KMS-11 (cell line): ENCODE measurements at regions not wholly inside any gene's neighbourhood (a gene's known extent, or its start where the extent isn't known, plus 50 kb on each side); places are given as distances from the start of the nearest gene placed in this dataset.
A peak's percentile ranks its signal among the peaks of the same experiment; 100 is the strongest.

Experiments
- H2AFZ ChIP-seq: fragments of 200-600 bp; sonication (generic); 2 replicates; pipeline ENCODE4 v1.6.1; 2016; ENCODE audit warnings: antibody characterized with exemption, mixed run types, low read depth
- H3K27ac ChIP-seq: fragments of 200-600 bp; sonication (generic); 2 replicates; pipeline ENCODE4 v1.6.1; 2016; ENCODE audit warnings: mild to moderate bottlenecking, mixed run types
- H3K27me3 ChIP-seq: fragments of 200-600 bp; sonication (generic); 2 replicates; pipeline ENCODE4 v1.6.1; 2017; ENCODE audit warnings: mild to moderate bottlenecking, low read depth, mixed run types, moderate library complexity; ENCODE audit not compliant: insufficient read depth
- H3K36me3 ChIP-seq: fragments of 200-600 bp; sonication (generic); 2 replicates; pipeline ENCODE4 v1.6.1; 2017; ENCODE audit warnings: mild to moderate bottlenecking, mixed run types; ENCODE audit not compliant: insufficient read depth
- H3K4me1 ChIP-seq: fragments of 200-600 bp; sonication (generic); 2 replicates; pipeline ENCODE4 v1.6.1; 2016; ENCODE audit warnings: mild to moderate bottlenecking, low read depth, mixed run types; ENCODE audit not compliant: poor library complexity, severe bottlenecking
- H3K4me2 ChIP-seq: fragments of 200-600 bp; sonication (generic); 2 replicates; pipeline ENCODE4 v1.7.0; 2016; ENCODE audit warnings: mild to moderate bottlenecking, mixed run types
- H3K4me3 ChIP-seq: fragments of 200-600 bp; sonication (generic); IDR thresholded peaks from 2 replicates; pipeline ENCODE4 v1.6.1; 2017; ENCODE audit warnings: low read depth, low read length, mixed read lengths; ENCODE audit not compliant: insufficient read depth
- H3K79me2 ChIP-seq: fragments of 200-600 bp; sonication (generic); 2 replicates; pipeline ENCODE4 v1.6.1; 2016; ENCODE audit warnings: low read depth, mixed run types; ENCODE audit not compliant: insufficient read depth
- H3K9ac ChIP-seq: fragments of 200-600 bp; sonication (generic); 2 replicates; pipeline ENCODE4 v1.6.1; 2016; ENCODE audit warnings: mild to moderate bottlenecking, mixed run types
- H4K20me1 ChIP-seq: fragments of 200-600 bp; sonication (generic); 2 replicates; pipeline ENCODE4 v1.6.1; 2016; ENCODE audit warnings: mild to moderate bottlenecking, mixed run types; ENCODE audit not compliant: insufficient read depth
- CTCF ChIP-seq: fragments of 200-600 bp; sonication (generic); conservative IDR thresholded peaks from 2 replicates; pipeline ENCODE4 v1.6.1; 2017; ENCODE audit warnings: low read depth, mild to moderate bottlenecking, antibody characterized with exemption, low read length, moderate library complexity, mixed read lengths

DNA sequence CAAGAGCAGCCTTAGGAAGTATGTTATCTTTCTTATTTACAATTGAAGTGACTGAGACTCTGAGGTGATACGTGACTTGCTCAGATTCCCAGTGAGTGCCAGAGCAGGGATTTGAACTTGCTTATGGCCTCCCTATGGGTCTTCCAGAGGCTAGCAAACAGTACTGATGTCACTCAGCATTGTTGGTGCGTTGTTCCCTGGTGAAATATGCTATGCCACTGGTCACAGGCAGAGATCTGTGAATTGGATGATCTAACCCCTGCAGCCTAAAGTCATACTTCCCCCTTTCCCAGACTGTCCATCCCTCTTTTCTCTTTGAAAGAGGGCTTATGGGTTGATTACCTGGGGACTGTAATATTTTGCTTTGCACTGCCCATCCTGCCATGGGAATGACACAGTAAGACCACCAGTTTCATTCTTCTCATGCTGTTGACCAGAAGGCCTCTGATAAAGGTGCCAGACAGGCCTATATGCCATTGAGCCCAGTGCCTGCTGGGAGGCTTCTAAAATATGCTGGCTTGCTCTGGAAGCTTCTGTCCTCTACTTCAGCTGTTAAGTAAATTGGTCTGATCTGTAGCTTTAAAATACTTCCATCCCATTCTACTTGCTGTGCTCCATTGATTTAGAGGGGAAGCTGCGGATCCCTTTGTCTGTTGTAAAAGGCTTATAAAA is 152.2 kb upstream of the E2F8 start:
- no peaks in the 10 kb centered on the region for H4K20me1 ChIP-seq
- no peak for TF ChIP-seq CTCF
- no peak overlapping the region for H3K9ac ChIP-seq
- peaks cover 42% of the 10 kb centered on the region for H3K4me1 ChIP-seq
- H3K27me3 ChIP-seq = no peaks in the 10 kb centered on the region
- no peak overlapping the region for H2AFZ ChIP-seq
- no peak overlapping the region for H3K4me3 ChIP-seq
- H3K4me2 ChIP-seq = peak overlapping the region; percentile 10; the same call in 1 of the 2 replicates
- H3K79me2 ChIP-seq = no peaks in the 10 kb centered on the region
- H3K36me3 ChIP-seq = no peaks in the 10 kb centered on the region
- H3K27ac ChIP-seq = no peak overlapping the region

- H3K27ac ChIP-seq = no peak overlapping the region
- TF ChIP-seq CTCF = no peak
- H3K79me2 ChIP-seq = no peaks in the 10 kb centered on the region
- no peak overlapping the region for H3K4me3 ChIP-seq
- H2AFZ ChIP-seq = no peak overlapping the region
- H3K36me3 ChIP-seq = no peaks in the 10 kb centered on the region
- H3K4me2 ChIP-seq = no peak overlapping the region
- H3K27me3 ChIP-seq = no peaks in the 10 kb centered on the region
- H4K20me1 ChIP-seq = no peaks in the 10 kb centered on the region
- H3K4me1 ChIP-seq = peaks cover 36% of the 10 kb centered on the region
- H3K9ac ChIP-seq = no peak overlapping the region
Measured at GRCh38 chr11:19392321-19392720, 151.6 kb upstream of the E2F8 start.

DNA sequence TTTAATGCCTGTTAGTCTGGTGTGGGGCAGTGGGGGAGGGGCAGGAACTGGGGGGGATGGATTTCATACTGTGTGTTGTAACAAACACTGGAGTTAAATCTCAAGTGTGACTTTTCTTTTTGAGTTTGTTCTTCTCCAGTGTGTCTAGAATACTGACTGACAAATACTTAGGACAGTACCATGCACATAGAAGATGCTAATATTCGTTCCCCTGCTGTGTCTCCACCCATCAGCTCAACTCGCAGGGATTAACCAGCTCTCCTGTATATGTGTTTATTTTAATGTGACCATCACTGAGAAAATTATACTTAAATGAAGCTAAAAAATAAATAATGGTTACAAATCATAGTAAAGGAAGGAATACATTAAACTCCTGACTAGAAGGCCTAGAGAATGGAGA is 150.9 kb upstream of the E2F8 start:
- Histone ChIP-seq H3K27ac (no peak overlapping the region), H3K4me3 (no peak overlapping the region), H4K20me1 (no peaks in the 10 kb centered on the region), H2AFZ (no peak overlapping the region), H3K27me3 (no peaks in the 10 kb centered on the region), H3K4me1 (peaks cover 36% of the 10 kb centered on the region), H3K4me2 (no peak overlapping the region), H3K79me2 (no peaks in the 10 kb centered on the region), H3K9ac (no peak overlapping the region), H3K36me3 (no peaks in the 10 kb centered on the region)
- TF ChIP-seq CTCF = no peak

- H3K4me1 ChIP-seq = peaks cover 31% of the 10 kb centered on the region
- H3K36me3 ChIP-seq = no peaks in the 10 kb centered on the region
- H3K9ac ChIP-seq = no peak overlapping the region
- no peak overlapping the region for H2AFZ ChIP-seq
- H3K4me2 ChIP-seq = no peak overlapping the region
- H4K20me1 ChIP-seq = no peaks in the 10 kb centered on the region
- no peak for TF ChIP-seq CTCF
- H3K27me3 ChIP-seq = no peaks in the 10 kb centered on the region
- H3K79me2 ChIP-seq = no peaks in the 10 kb centered on the region
- no peak overlapping the region for H3K27ac ChIP-seq
- no peak overlapping the region for H3K4me3 ChIP-seq
Measured at GRCh38 chr11:19391026-19391425, 150.3 kb upstream of the E2F8 start.
